ENCODE measurements at regions not wholly inside any gene's neighbourhood (a gene's known extent, or its start where the extent isn't known, plus 50 kb on each side); places are given as distances from the start of the nearest gene placed in this dataset.

GRCh38 chr1:105317976-105318375, 1568.3 kb downstream of the AMY1C start:
- TF ChIP-seq CTCF (conservative IDR thresholded peaks at IDR 0.05; ENCODE audit: low read length) = no peak
- H3K4me3 ChIP-seq (ENCODE audit: low read length) = no peak overlapping the region
- no peak for DNase-seq (ENCODE audit: low read depth)

- no peak overlapping the region for H3K4me3 ChIP-seq (ENCODE audit: low read length)
- no peak for DNase-seq (ENCODE audit: low read depth)
- no peak for TF ChIP-seq CTCF (conservative IDR thresholded peaks at IDR 0.05; ENCODE audit: low read length)
Measured at GRCh38 chr1:105326886-105327285, 1577.2 kb downstream of the AMY1C start.

GRCh38 chr1:105337420-105337819, 1587.7 kb downstream of the AMY1C start:
- no peak overlapping the region for H3K4me3 ChIP-seq (ENCODE audit: low read length)
- TF ChIP-seq CTCF (conservative IDR thresholded peaks at IDR 0.05; ENCODE audit: low read length) = no peak
- DNase-seq (ENCODE audit: low read depth) = no peak

GRCh38 chr1:105343317-105343716, 1593.6 kb downstream of the AMY1C start:
- no peak overlapping the region for H3K4me3 ChIP-seq (ENCODE audit: low read length)
- DNase-seq (ENCODE audit: low read depth) = no peak
- no peak for TF ChIP-seq CTCF (conservative IDR thresholded peaks at IDR 0.05; ENCODE audit: low read length)

- no peak for DNase-seq (ENCODE audit: low read depth)
- H3K4me3 ChIP-seq (ENCODE audit: low read length) = no peak overlapping the region
- TF ChIP-seq CTCF (conservative IDR thresholded peaks at IDR 0.05; ENCODE audit: low read length) = no peak
Measured at GRCh38 chr1:105359457-105359856, 1609.8 kb downstream of the AMY1C start.

- H3K4me3 ChIP-seq (ENCODE audit: low read length) = no peak overlapping the region
- TF ChIP-seq CTCF (conservative IDR thresholded peaks at IDR 0.05; ENCODE audit: low read length) = no peak
- DNase-seq (ENCODE audit: low read depth) = no peak
Measured at GRCh38 chr1:105362438-105362837, 1612.7 kb downstream of the AMY1C start.

- no peak overlapping the region for H3K4me3 ChIP-seq (ENCODE audit: low read length)
- no peak for TF ChIP-seq CTCF (conservative IDR thresholded peaks at IDR 0.05; ENCODE audit: low read length)
- no peak for DNase-seq (ENCODE audit: low read depth)
Measured at GRCh38 chr1:105368446-105368845, 1618.7 kb downstream of the AMY1C start.
